Endometrial microvascular endothelial cells (primary cell): ENCODE measurements at regions not wholly inside any gene's neighbourhood (a gene's known extent, or its start where the extent isn't known, plus 50 kb on each side); places are given as distances from the start of the nearest gene placed in this dataset.
"Not testable (repeated sequence)": the region's sequence is repeated elsewhere in the genome, so short reads cannot be mapped to it uniquely, and the experiment has no call there.

Experiments used
- in situ Hi-C: cut with HindIII; loops from 2 replicates; pipeline ENCODE4 v1.10.0; 2017; ENCODE audit warnings: low sequenced_read_pairs, low pct_unique_long_range_greater_than_20kb; ENCODE audit errors: inconsistent ontology term

GRCh38 chr1:185460723-185461122 lies 143.7 kb upstream of the IVNS1ABP start:
- in situ Hi-C loops: not testable (repeated sequence)

GRCh38 chr1:185459141-185459540 lies 142.1 kb upstream of the IVNS1ABP start:
- in situ Hi-C loops: no loop called here

GRCh38 chr1:185458670-185459069 lies 141.6 kb upstream of the IVNS1ABP start:
- in situ Hi-C loops: no loop called here

- in situ Hi-C loops: no loop called here
These were observed 136.6 kb upstream of the IVNS1ABP start for GRCh38 chr1:185453496-185454192.

- in situ Hi-C loops: no loop called here
These were observed 133.9 kb upstream of the IVNS1ABP start for GRCh38 chr1:185450917-185451316.

- in situ Hi-C loops: no loop called here
These were observed 133.2 kb upstream of the IVNS1ABP start for GRCh38 chr1:185450060-185450788.

- in situ Hi-C loops: no loop called here
These were observed 132.5 kb upstream of the IVNS1ABP start for GRCh38 chr1:185449378-185450059.

- in situ Hi-C loops: no loop called here
These were observed 131.6 kb upstream of the IVNS1ABP start for GRCh38 chr1:185448591-185449186.

- in situ Hi-C loops: no loop called here
These were observed 129.1 kb upstream of the IVNS1ABP start for GRCh38 chr1:185446131-185446530.

GRCh38 chr1:185445594-185445993 lies 128.6 kb upstream of the IVNS1ABP start:
- in situ Hi-C loops: no loop called here

GRCh38 chr1:185444676-185445075 lies 127.6 kb upstream of the IVNS1ABP start:
- in situ Hi-C loops: no loop called here

GRCh38 chr1:185442050-185442449 lies 125.0 kb upstream of the IVNS1ABP start:
- in situ Hi-C loops: no loop called here

- in situ Hi-C loops: no loop called here
These were observed 124.6 kb upstream of the IVNS1ABP start for GRCh38 chr1:185441605-185442004.

GRCh38 chr1:185440877-185441276 lies 123.8 kb upstream of the IVNS1ABP start:
- in situ Hi-C loops: no loop called here

- in situ Hi-C loops: no loop called here
These were observed 122.8 kb upstream of the IVNS1ABP start for GRCh38 chr1:185439727-185440415.

GRCh38 chr1:185438936-185439335 lies 121.9 kb upstream of the IVNS1ABP start:
- in situ Hi-C loops: no loop called here

- in situ Hi-C loops: no loop called here
These were observed 118.8 kb upstream of the IVNS1ABP start for GRCh38 chr1:185435696-185436379.

GRCh38 chr1:185434721-185435120 lies 117.7 kb upstream of the IVNS1ABP start:
- in situ Hi-C loops: no loop called here
